ENCODE measurements at regions not wholly inside any gene's neighbourhood (a gene's known extent, or its start where the extent isn't known, plus 50 kb on each side); places are given as distances from the start of the nearest gene placed in this dataset.

DNA sequence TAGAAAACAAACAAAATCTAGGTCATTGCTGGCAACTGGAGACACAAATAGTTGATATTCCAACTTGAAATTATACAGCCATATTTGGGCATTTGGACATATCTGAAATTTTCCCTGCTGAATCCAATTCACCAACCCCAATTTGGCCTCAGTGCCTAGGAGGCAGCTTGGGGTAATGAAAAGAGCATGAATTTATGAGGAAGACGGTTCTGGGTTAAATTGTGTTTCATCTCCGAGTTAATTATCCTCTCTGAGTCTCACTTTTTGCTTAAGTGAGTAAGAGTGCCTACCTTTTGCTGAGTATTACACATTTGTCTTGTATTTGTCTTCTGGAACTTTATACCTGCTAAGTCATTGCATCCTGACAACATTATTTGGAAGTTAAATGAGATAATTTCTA is 1906.8 kb upstream of the PIK3C3 start:
- TF ChIP-seq POLR2AphosphoS5 (IDR thresholded peaks at IDR 0.05) (no peak), POLR2A (IDR thresholded peaks at IDR 0.05) (no peak)
- Histone ChIP-seq H3K27me3 (no peaks in the 10 kb centered on the region), H3K36me3 (no peaks in the 10 kb centered on the region), H3K4me1 (no peaks in the 10 kb centered on the region), H3K4me3 (no peak overlapping the region), H3K27ac (no peak overlapping the region), H3K9me3 (no peaks in the 10 kb centered on the region)
- in situ Hi-C loops (cut with MboI; ENCODE audit: low pct_ligation_motif_present in 1 of 4, low pct_unique_long_range_greater_than_20kb in 1 of 4, low sequenced_read_pairs in 3 of 4) = no loop called here
- no peak for DNase-seq
- intact Hi-C loops (cut with DNase I; ENCODE audit: low total_unique reads) = no loop called here
- 68 to 70% methylated on average over 2 of the region's 2 CpGs for WGBS, 2 donors (ENCODE audit: low coverage in 1 of 2)

DNA sequence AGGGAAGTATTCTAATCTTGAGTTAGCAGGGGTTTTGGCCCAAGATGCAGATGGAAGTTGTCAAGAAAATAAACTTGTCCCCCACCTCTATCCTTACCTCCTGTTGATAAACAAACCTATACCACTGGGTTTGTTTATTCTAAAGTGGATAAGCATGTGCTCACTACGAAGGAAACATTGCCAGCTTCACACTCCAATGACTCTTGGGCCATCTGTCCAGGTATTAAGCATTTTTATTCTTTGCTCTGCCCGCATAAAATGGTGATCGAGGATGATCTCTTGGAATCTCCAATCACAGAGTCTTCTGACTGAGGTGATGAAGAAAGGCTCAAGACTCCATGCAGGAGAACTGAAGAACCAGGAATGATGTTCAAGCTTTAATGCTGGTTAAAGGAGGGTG is 1908.4 kb upstream of the PIK3C3 start:
- no peak overlapping the region for H3K4me3 ChIP-seq
- TF ChIP-seq EP300 (IDR thresholded peaks at IDR 0.05; ENCODE audit: low read depth) (no peak), POLR2AphosphoS5 (IDR thresholded peaks at IDR 0.05) (no peak), POLR2A (IDR thresholded peaks at IDR 0.05) (no peak)
- TF ChIP-seq, protein P1, sequence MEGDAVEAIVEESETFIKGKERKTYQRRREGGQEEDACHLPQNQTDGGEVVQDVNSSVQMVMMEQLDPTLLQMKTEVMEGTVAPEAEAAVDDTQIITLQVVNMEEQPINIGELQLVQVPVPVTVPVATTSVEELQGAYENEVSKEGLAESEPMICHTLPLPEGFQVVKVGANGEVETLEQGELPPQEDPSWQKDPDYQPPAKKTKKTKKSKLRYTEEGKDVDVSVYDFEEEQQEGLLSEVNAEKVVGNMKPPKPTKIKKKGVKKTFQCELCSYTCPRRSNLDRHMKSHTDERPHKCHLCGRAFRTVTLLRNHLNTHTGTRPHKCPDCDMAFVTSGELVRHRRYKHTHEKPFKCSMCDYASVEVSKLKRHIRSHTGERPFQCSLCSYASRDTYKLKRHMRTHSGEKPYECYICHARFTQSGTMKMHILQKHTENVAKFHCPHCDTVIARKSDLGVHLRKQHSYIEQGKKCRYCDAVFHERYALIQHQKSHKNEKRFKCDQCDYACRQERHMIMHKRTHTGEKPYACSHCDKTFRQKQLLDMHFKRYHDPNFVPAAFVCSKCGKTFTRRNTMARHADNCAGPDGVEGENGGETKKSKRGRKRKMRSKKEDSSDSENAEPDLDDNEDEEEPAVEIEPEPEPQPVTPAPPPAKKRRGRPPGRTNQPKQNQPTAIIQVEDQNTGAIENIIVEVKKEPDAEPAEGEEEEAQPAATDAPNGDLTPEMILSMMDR (IDR thresholded peaks at IDR 0.05) = no peak
- H3K36me3 ChIP-seq = no peaks in the 10 kb centered on the region
- no peaks in the 10 kb centered on the region for H3K4me1 ChIP-seq
- DNase-seq = no peak
- H3K27me3 ChIP-seq = no peaks in the 10 kb centered on the region
- in situ Hi-C loops (cut with MboI; ENCODE audit: low pct_ligation_motif_present in 1 of 4, low pct_unique_long_range_greater_than_20kb in 1 of 4, low sequenced_read_pairs in 3 of 4) (no loop called here), intact Hi-C loops (cut with DNase I; ENCODE audit: low total_unique reads) (no loop called here)
- no peaks in the 10 kb centered on the region for H3K9me3 ChIP-seq
- no peak overlapping the region for H3K27ac ChIP-seq
- 75 to 79% methylated on average over 2 to 3 of the region's 3 CpGs for WGBS, 2 donors (ENCODE audit: low coverage in 1 of 2)

DNA sequence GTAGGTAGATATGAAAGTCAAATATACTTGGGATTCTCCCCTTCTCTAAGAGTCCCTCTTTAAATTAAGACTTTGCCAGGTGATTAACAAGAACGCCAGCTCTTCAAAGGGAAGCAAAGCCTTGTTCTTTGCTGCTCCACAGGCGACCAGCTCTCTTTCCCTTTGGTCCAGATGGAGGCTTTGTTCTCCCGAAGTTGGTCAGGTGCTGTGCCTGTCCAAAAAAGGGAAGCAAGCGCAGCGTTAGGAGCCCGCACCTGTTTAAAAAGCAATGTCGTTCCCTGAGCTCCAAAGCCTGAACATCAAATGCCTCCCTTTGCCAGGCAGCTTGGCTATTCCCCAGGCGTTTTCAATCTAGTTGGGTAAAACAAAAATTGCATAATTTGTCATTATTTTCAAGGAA is 1913.1 kb upstream of the PIK3C3 start:
- H3K9me3 ChIP-seq = no peaks in the 10 kb centered on the region
- intact Hi-C loops (cut with DNase I; ENCODE audit: low total_unique reads) (no loop called here), in situ Hi-C loops (cut with MboI; ENCODE audit: low pct_ligation_motif_present in 1 of 4, low pct_unique_long_range_greater_than_20kb in 1 of 4, low sequenced_read_pairs in 3 of 4) (no loop called here)
- no peak for DNase-seq
- no peak overlapping the region for H3K27ac ChIP-seq
- TF ChIP-seq POLR2A (IDR thresholded peaks at IDR 0.05) = no peak
- H3K27me3 ChIP-seq = no peaks in the 10 kb centered on the region
- no peaks in the 10 kb centered on the region for H3K36me3 ChIP-seq
- WGBS, 2 donors (ENCODE audit: low coverage in 1 of 2) = 67 to 68% methylated on average over 1 to 8 of the region's 8 CpGs
- no peaks in the 10 kb centered on the region for H3K4me1 ChIP-seq
- no peak overlapping the region for H3K4me3 ChIP-seq

DNA sequence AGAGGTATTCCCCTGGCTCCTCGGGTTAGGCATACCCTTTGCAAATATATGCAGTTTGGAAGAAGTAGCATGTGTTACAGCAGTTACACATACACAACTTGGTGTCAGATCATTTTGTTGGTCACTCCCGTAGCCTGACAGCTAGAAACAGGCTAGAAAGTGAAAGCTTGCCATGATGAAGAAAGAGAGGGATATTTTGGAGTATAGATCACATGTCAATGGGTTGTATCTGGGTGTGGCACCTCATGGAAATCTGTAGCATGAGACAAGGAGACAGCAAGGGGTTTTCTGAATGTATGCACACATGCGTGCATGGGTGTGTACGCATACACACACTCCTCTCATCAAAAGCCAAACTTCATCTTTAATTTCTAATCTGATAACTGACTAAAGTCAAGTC is 1914.5 kb upstream of the PIK3C3 start:
- intact Hi-C loops (cut with DNase I; ENCODE audit: low total_unique reads) (no loop called here), in situ Hi-C loops (cut with MboI; ENCODE audit: low pct_ligation_motif_present in 1 of 4, low pct_unique_long_range_greater_than_20kb in 1 of 4, low sequenced_read_pairs in 3 of 4) (no loop called here)
- 73 to 79% methylated on average over 2 to 4 of the region's 4 CpGs for WGBS, 2 donors (ENCODE audit: low coverage in 1 of 2)

DNA sequence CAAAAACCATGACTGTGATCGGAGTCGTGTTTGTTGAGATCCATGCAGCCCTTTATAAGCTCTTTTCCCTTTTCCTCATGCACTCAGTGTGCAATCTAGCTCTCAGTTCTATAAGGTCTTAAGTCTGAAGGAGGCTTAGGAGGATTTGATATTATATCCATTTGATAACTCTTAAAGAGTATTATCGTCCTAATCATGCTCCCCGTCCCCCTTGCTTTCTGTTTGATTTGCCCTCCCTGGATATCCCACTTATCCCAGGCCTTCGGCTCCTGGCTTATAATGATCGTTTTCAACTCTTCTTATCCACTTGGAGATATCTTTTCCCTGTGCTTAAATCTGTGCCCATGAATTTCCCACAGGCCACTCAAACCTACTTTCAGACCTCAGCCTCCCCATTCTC is 1917.7 kb upstream of the PIK3C3 start:
- DNase-seq = no peak
- intact Hi-C loops (cut with DNase I; ENCODE audit: low total_unique reads) (no loop called here), in situ Hi-C loops (cut with MboI; ENCODE audit: low pct_ligation_motif_present in 1 of 4, low pct_unique_long_range_greater_than_20kb in 1 of 4, low sequenced_read_pairs in 3 of 4) (no loop called here)
- no peaks in the 10 kb centered on the region for H3K27me3 ChIP-seq
- no peaks in the 10 kb centered on the region for H3K9me3 ChIP-seq
- no peak overlapping the region for H3K4me3 ChIP-seq
- no peaks in the 10 kb centered on the region for H3K36me3 ChIP-seq
- no peaks in the 10 kb centered on the region for H3K4me1 ChIP-seq
- TF ChIP-seq, protein P1 (IDR thresholded peaks at IDR 0.05) = no peak
- TF ChIP-seq POLR2AphosphoS5 (IDR thresholded peaks at IDR 0.05) = no peak
- no peak for TF ChIP-seq POLR2A (IDR thresholded peaks at IDR 0.05)
- no peak overlapping the region for H3K27ac ChIP-seq
- 86 to 92% methylated on average over 6 of the region's 6 CpGs for WGBS, 2 donors (ENCODE audit: low coverage in 1 of 2)

More for the DNA sequence above, 1914.5 kb upstream of the PIK3C3 start:
- no peak for DNase-seq
- no peaks in the 10 kb centered on the region for H3K9me3 ChIP-seq
- H3K4me3 ChIP-seq = no peak overlapping the region
- H3K4me1 ChIP-seq = no peaks in the 10 kb centered on the region
- H3K36me3 ChIP-seq = no peaks in the 10 kb centered on the region
- TF ChIP-seq POLR2AphosphoS5 (IDR thresholded peaks at IDR 0.05) = no peak
- TF ChIP-seq POLR2A (IDR thresholded peaks at IDR 0.05) = no peak
- TF ChIP-seq, protein P1 (IDR thresholded peaks at IDR 0.05) = no peak
- TF ChIP-seq EP300 (IDR thresholded peaks at IDR 0.05; ENCODE audit: low read depth) = no peak
- H3K27me3 ChIP-seq = no peaks in the 10 kb centered on the region
- no peak overlapping the region for H3K27ac ChIP-seq
